H9 (cell line): ENCODE measurements at regions not wholly inside any gene's neighbourhood (a gene's known extent, or its start where the extent isn't known, plus 50 kb on each side); places are given as distances from the start of the nearest gene placed in this dataset.
"Not testable (repeated sequence)": the region's sequence is repeated elsewhere in the genome, so short reads cannot be mapped to it uniquely, and the experiment has no call there.

Experiments
- DNase-seq: peaks from one replicate; pipeline ENCODE4 v3.0.0-alpha.2; 2017
- H2AFZ ChIP-seq: one replicate; pipeline ENCODE4 v1.6.1; 2013; ENCODE audit warnings: mild to moderate bottlenecking, low read length, control low read depth, moderate library complexity
- H2AK5ac ChIP-seq: 2 replicates; pipeline ENCODE4 v1.6.1; 2013; ENCODE audit warnings: low read length, control low read depth, mixed read lengths; ENCODE audit not compliant: insufficient read length
- H2BK120ac ChIP-seq: one replicate; pipeline ENCODE4 v1.6.1; 2013; ENCODE audit warnings: low read depth, mild to moderate bottlenecking, low read length, control low read depth, inconsistent platforms; ENCODE audit not compliant: poor library complexity, severe bottlenecking
- H2BK12ac ChIP-seq: 2 replicates; pipeline ENCODE4 v1.6.1; 2013; ENCODE audit warnings: low read length, control low read depth, mixed read lengths, low read depth; ENCODE audit not compliant: insufficient read length
- H2BK15ac ChIP-seq: 2 replicates; pipeline ENCODE4 v1.6.1; 2013; ENCODE audit warnings: low read depth, low read length, control low read depth
- H2BK20ac ChIP-seq: one replicate; pipeline ENCODE4 v1.6.1; 2013; ENCODE audit warnings: low read depth, mild to moderate bottlenecking, low read length, control low read depth, inconsistent platforms; ENCODE audit not compliant: poor library complexity, severe bottlenecking
- H2BK5ac ChIP-seq: 2 replicates; pipeline ENCODE4 v1.6.1; 2013; ENCODE audit warnings: low read length, control low read depth, mixed read lengths; ENCODE audit not compliant: insufficient read length
- H3K14ac ChIP-seq: 2 replicates; pipeline ENCODE4 v1.6.1; 2013; ENCODE audit warnings: low read length, control low read depth; ENCODE audit not compliant: insufficient read depth
- H3K18ac ChIP-seq: 2 replicates; pipeline ENCODE4 v1.6.1; 2013; ENCODE audit warnings: low read depth, mild to moderate bottlenecking, mixed read lengths, low read length, control low read depth; ENCODE audit not compliant: insufficient read length
- H3K23ac ChIP-seq: 2 replicates; pipeline ENCODE4 v1.6.1; 2013; ENCODE audit warnings: low read length, control low read depth, mixed read lengths, low read depth; ENCODE audit not compliant: insufficient read length
- H3K23me2 ChIP-seq: 2 replicates; pipeline ENCODE4 v1.6.1; 2013; ENCODE audit warnings: low read depth, mild to moderate bottlenecking, mixed read lengths, low read length, control low read depth; ENCODE audit not compliant: insufficient read length, poor library complexity, severe bottlenecking
- H3K27ac ChIP-seq: 2 replicates; pipeline ENCODE4 v1.5.1; 2013; ENCODE audit warnings: low read length, control low read depth, mixed read lengths, low read depth; ENCODE audit not compliant: insufficient read length
- H3K27me3 ChIP-seq: 2 replicates; pipeline ENCODE4 v1.6.1; 2013; ENCODE audit warnings: low read length, control low read depth, inconsistent platforms; ENCODE audit not compliant: insufficient read depth
- H3K4ac ChIP-seq: 2 replicates; pipeline ENCODE4 v1.6.1; 2013; ENCODE audit warnings: low read depth, mild to moderate bottlenecking, control low read depth, inconsistent platforms, low read length, moderate library complexity
- H3K4me1 ChIP-seq: 2 replicates; pipeline ENCODE4 v1.6.1; 2013; ENCODE audit warnings: low read length, control low read depth, inconsistent platforms; ENCODE audit not compliant: insufficient read depth
- H3K4me2 ChIP-seq: 2 replicates; pipeline ENCODE4 v1.6.1; 2013; ENCODE audit warnings: low read length, control low read depth, mixed read lengths; ENCODE audit not compliant: insufficient read length, insufficient read depth
- H3K56ac ChIP-seq: 2 replicates; pipeline ENCODE4 v1.6.1; 2013; ENCODE audit warnings: low read depth, mild to moderate bottlenecking, mixed read lengths, low read length, control low read depth; ENCODE audit not compliant: insufficient read length
- H3K79me1 ChIP-seq: 2 replicates; pipeline ENCODE4 v1.6.1; 2013; ENCODE audit warnings: low read depth, mild to moderate bottlenecking, moderate library complexity, low read length, control low read depth, inconsistent platforms; ENCODE audit not compliant: insufficient read depth, poor library complexity, severe bottlenecking
- H3K79me2 ChIP-seq: 2 replicates; pipeline ENCODE4 v1.6.1; 2013; ENCODE audit warnings: low read length, control low read depth, inconsistent platforms; ENCODE audit not compliant: insufficient read depth
- H3K9ac ChIP-seq: 2 replicates; pipeline ENCODE4 v1.6.1; 2013; ENCODE audit warnings: low read length, control low read depth, mixed read lengths; ENCODE audit not compliant: insufficient read length; ENCODE audit errors: extremely low read depth
- H3K9me3 ChIP-seq: one replicate; pipeline ENCODE4 v1.6.1; 2013; ENCODE audit warnings: low read depth, low read length, inconsistent platforms; ENCODE audit not compliant: control insufficient read depth
- H3T11ph ChIP-seq: one replicate; pipeline ENCODE4 v1.6.1; 2013; ENCODE audit warnings: mild to moderate bottlenecking, low read length, control low read depth, inconsistent platforms
- H4K20me1 ChIP-seq: one replicate; pipeline ENCODE4 v1.6.1; 2013; ENCODE audit not compliant: control insufficient read depth, insufficient read length, insufficient read depth
- H4K5ac ChIP-seq: 2 replicates; pipeline ENCODE4 v1.6.1; 2013; ENCODE audit warnings: low read depth, mild to moderate bottlenecking, mixed read lengths, low read length, control low read depth; ENCODE audit not compliant: insufficient read length
- H4K8ac ChIP-seq: replicated peaks from 2 replicates; pipeline ENCODE4 v1.6.1; 2013; ENCODE audit warnings: low read length, control low read depth, mixed read lengths, low read depth; ENCODE audit not compliant: insufficient read length
- H4K91ac ChIP-seq: 2 replicates; pipeline ENCODE4 v1.6.1; 2013; ENCODE audit warnings: low read depth, mild to moderate bottlenecking, moderate library complexity, mixed read lengths, low read length, control low read depth; ENCODE audit not compliant: insufficient read length
- H3K27ac Mint-ChIP-seq, 3 experiments: 2 replicates in 2 of 3; 3 replicates in 1 of 3; pipeline ENCODE4 v1.8.0; 2020 to 2021; ENCODE audit warnings: mixed read lengths in 3 of 3, mild to moderate bottlenecking in 1 of 3, moderate library complexity in 1 of 3
- H3K27me3 Mint-ChIP-seq: 2 replicates; pipeline ENCODE4 v1.8.0; 2021; ENCODE audit warnings: low read depth, mild to moderate bottlenecking, moderate library complexity, mixed read lengths
- H3K36me3 Mint-ChIP-seq, 3 experiments: 2 replicates in 2 of 3; 3 replicates in 1 of 3; pipeline ENCODE4 v1.8.0; 2020 to 2021; ENCODE audit warnings: low read depth in 3 of 3, mixed read lengths in 3 of 3; ENCODE audit not compliant: insufficient read depth in 1 of 3
- H3K4me1 Mint-ChIP-seq, 2 experiments: 2 replicates each; pipeline ENCODE4 v1.8.0; 2020; ENCODE audit warnings: mixed read lengths in 2 of 2
- H3K4me3 Mint-ChIP-seq, 2 experiments: 2 replicates in 1 of 2; 3 replicates in 1 of 2; pipeline ENCODE4 v1.8.0; 2020 to 2021; ENCODE audit warnings: mild to moderate bottlenecking in 2 of 2, mixed read lengths in 2 of 2, moderate library complexity in 1 of 2
- H3K9me3 Mint-ChIP-seq, 2 experiments: 2 replicates in 1 of 2; 3 replicates in 1 of 2; pipeline ENCODE4 v1.8.0; 2020; ENCODE audit warnings: mild to moderate bottlenecking in 2 of 2, mixed read lengths in 2 of 2, moderate library complexity in 1 of 2
- CTCF ChIP-seq: fragments of 200-600 bp; sonication (generic); conservative IDR thresholded peaks from 3 replicates; pipeline ENCODE4 v1.8.0; 2021; ENCODE audit warnings: antibody characterized with exemption, mild to moderate bottlenecking
- WGBS: extraction: QIAGEN DNeasy Blood & Tissue Kit; methylation state at CpG from one replicate; pipeline ENCODE4 v1.1.7; 2013; ENCODE audit warnings: missing lambda C conversion rate, low lambda C conversion rate, mixed read lengths; ENCODE audit not compliant: insufficient read length; ENCODE audit errors: extremely low coverage; 5-methylcytosine and 5-hydroxymethylcytosine counted together

- Histone ChIP-seq H3K9ac (no peak overlapping the region), H3K23me2 (no peaks in the 10 kb centered on the region), H2BK15ac (no peak overlapping the region), H3K18ac (no peak overlapping the region), H2AK5ac (no peak overlapping the region), H3K4ac (no peak overlapping the region), H3K9me3 (peaks cover 15% of the 10 kb centered on the region), H4K91ac (no peak overlapping the region), H3K79me2 (no peaks in the 10 kb centered on the region), H3K4me2 (no peak overlapping the region), H2BK120ac (no peak overlapping the region), H3K14ac (no peak overlapping the region), H3K27ac (no peak overlapping the region), H2BK20ac (no peak overlapping the region), H2BK5ac (no peak overlapping the region), H3K79me1 (no peaks in the 10 kb centered on the region), H3K23ac (no peak overlapping the region), H3T11ph (no peak overlapping the region), H2AFZ (no peak overlapping the region), H2BK12ac (no peak overlapping the region), H3K56ac (no peak overlapping the region), H4K8ac (no peak overlapping the region), H3K4me1 (no peaks in the 10 kb centered on the region), H4K5ac (no peak overlapping the region), H4K20me1 (no peaks in the 10 kb centered on the region), H3K27me3 (no peaks in the 10 kb centered on the region)
- Mint-ChIP-seq H3K4me3 (peak overlapping the region in 1 of 2 experiments; percentile 0; a peak in 1 of 5 replicates), H3K27ac (no peak overlapping the region), H3K9me3 (peaks cover 22 to 33% of the 10 kb centered on the region in 2 experiments), H3K27me3 (peaks cover 13% of the 10 kb centered on the region), H3K36me3 (peaks cover 8 to 14% (median 12%) of the 10 kb centered on the region in 3 experiments), H3K4me1 (peaks cover 4 to 7% of the 10 kb centered on the region in 2 experiments)
- no peak for TF ChIP-seq CTCF
- DNase-seq, result no peak
Measured at GRCh38 chr12:131399000-131399399, 311.9 kb upstream of the SFSWAP start.

GRCh38 chr12:131400668-131401294 is 310.1 kb upstream of the SFSWAP start:
- H3K79me1 ChIP-seq, H3K56ac ChIP-seq, H2BK120ac ChIP-seq, H3K14ac ChIP-seq, H3K27ac ChIP-seq, H2BK5ac ChIP-seq, H3K27me3 ChIP-seq, H2AK5ac ChIP-seq, H4K8ac ChIP-seq, H3K27ac Mint-ChIP-seq, DNase-seq, H4K91ac ChIP-seq, H3K4me1 Mint-ChIP-seq, H3K79me2 ChIP-seq, H2BK15ac ChIP-seq, H2BK12ac ChIP-seq, H2BK20ac ChIP-seq, H3K9ac ChIP-seq, H3K4me1 ChIP-seq, H3K18ac ChIP-seq, H3T11ph ChIP-seq, H3K4me3 Mint-ChIP-seq, H3K4me2 ChIP-seq, H3K23me2 ChIP-seq, H2AFZ ChIP-seq, H3K4ac ChIP-seq, H4K5ac ChIP-seq, H3K23ac ChIP-seq, H4K20me1 ChIP-seq: not testable (repeated sequence)
- H3K36me3 Mint-ChIP-seq, result peaks cover 8 to 14% (median 12%) of the 10 kb centered on the region in 3 experiments
- peaks cover 15% of the 10 kb centered on the region for H3K9me3 ChIP-seq
- H3K9me3 Mint-ChIP-seq, result peaks cover 35 to 39% of the 10 kb centered on the region in 2 experiments
- H3K27me3 Mint-ChIP-seq, result peaks cover 14% of the 10 kb centered on the region
- WGBS, result no CpG with 5 or more reads among the region's 4 CpGs
